Fibroblast of pulmonary artery (primary cell): ENCODE measurements at regions not wholly inside any gene's neighbourhood (a gene's known extent, or its start where the extent isn't known, plus 50 kb on each side); places are given as distances from the start of the nearest gene placed in this dataset.

ENCODE experiments used
- DNase-seq: peaks from one replicate; pipeline ENCODE4 v3.0.0-alpha.2; 2010; ENCODE audit warnings: low read depth
- H3K4me3 ChIP-seq: replicated peaks from 2 replicates; pipeline ENCODE4 v1.5.1; 2011; ENCODE audit warnings: low read depth, mild to moderate bottlenecking, control low read depth, low read length, moderate library complexity
- TF ChIP-seq, protein P1 (sequence below): IDR thresholded peaks from 2 replicates; pipeline ENCODE4 v1.5.1; 2011; ENCODE audit warnings: mild to moderate bottlenecking, control low read depth, low read length, inconsistent platforms; ENCODE audit errors: missing control alignments

DNA sequence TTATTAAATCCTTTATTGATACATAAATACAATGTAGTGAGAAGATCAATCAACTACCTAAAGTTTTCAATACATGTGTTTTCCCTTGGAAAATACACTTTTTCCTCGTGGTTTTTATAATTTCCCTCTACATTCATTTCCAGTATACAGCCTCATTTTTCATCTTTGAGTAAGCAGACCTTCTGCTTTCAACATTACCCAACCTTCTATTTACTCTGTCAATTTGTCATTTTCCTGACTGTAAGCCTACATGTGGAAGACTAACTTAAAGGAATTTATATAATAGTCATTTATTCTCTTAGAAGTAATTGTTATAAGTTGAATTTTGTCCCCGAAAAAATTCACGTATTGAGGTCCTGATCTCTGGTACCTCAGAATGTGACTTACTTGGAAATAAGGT, 594.0 kb downstream of the NUP35 start:
- TF ChIP-seq, protein P1, sequence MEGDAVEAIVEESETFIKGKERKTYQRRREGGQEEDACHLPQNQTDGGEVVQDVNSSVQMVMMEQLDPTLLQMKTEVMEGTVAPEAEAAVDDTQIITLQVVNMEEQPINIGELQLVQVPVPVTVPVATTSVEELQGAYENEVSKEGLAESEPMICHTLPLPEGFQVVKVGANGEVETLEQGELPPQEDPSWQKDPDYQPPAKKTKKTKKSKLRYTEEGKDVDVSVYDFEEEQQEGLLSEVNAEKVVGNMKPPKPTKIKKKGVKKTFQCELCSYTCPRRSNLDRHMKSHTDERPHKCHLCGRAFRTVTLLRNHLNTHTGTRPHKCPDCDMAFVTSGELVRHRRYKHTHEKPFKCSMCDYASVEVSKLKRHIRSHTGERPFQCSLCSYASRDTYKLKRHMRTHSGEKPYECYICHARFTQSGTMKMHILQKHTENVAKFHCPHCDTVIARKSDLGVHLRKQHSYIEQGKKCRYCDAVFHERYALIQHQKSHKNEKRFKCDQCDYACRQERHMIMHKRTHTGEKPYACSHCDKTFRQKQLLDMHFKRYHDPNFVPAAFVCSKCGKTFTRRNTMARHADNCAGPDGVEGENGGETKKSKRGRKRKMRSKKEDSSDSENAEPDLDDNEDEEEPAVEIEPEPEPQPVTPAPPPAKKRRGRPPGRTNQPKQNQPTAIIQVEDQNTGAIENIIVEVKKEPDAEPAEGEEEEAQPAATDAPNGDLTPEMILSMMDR = no peak
- H3K4me3 ChIP-seq = no peak overlapping the region
- DNase-seq = no peak

DNA sequence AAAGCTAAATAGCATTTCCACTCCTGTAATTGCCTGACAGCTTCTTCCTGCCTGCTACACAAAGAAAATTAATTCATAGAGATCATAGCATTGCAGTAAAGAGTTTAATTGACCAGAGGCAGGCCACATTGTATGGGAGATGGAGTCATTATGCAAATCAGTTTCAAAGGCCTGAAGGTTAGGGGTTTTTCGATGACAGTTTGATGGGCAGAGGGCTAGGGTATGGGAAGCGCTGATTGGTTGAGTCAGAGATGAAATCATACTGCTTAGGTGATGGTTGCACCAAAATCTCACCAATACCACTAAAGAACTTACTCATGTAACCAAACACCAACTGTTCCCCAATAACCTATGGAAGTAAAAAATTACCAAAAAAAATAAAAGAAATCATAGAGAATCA, 599.0 kb downstream of the NUP35 start:
- DNase-seq = no peak
- H3K4me3 ChIP-seq = no peak overlapping the region
- TF ChIP-seq, protein P1 = no peak

DNA sequence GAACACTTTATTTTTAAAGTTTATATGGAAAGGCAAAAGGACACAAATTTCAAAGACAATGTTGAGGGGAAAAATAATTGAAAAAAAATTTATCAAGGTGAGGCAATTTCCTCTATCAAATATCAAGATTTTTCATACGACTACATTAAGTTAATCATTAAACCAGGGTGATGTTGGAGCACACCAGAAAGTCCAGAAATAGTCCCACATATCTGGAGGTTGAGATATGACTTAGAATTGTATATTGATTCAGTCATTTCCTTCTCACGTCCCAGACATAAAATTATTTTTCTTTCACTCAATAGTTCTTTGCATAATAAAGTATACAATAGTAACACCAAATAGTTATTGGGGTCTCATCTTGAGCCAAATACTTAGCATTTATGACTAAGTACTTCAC, 605.1 kb downstream of the NUP35 start:
- TF ChIP-seq, protein P1 = no peak
- no peak for DNase-seq
- no peak overlapping the region for H3K4me3 ChIP-seq

DNA sequence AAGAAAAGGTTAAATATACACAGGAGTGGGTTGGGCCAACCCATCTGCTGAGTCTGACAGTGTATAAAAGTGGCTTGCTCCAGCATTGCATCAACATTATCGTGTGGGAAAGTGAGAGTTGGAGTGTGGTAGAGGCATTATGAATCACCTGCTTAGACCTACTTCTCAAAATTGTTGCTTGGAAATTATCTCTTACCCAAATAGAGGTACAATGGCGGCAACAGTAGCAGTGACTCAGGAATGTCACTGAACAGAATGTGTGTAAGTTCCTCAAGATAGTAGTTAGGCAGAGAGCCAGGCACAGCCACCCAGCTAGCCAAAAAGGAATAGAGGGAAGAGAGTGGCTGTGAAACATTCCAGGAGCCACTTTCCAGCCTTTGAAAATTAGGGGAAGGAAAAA, 616.0 kb downstream of the NUP35 start:
- DNase-seq = peak; percentile 2

DNA sequence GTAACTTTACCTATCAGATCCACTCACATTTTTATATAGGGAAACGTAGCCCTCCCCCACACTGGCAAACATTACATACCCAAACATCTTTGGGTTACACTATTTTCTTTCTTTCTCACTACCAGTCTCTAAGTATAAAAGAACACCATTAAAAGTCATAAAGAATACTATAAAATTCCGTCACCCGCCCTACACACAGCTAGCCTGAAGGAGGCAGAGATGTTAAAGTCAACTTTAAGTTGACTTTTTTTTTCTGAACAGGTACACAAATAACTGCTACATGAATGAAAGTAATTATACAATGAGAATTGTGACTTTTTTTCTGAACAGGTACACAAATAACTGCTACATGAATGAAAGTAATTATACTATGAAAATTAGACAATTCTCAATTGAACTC, 628.3 kb downstream of the NUP35 start:
- no peak for DNase-seq
- TF ChIP-seq, protein P1 = no peak
- H3K4me3 ChIP-seq = no peak overlapping the region

More for the DNA sequence above, 616.0 kb downstream of the NUP35 start:
- no peak overlapping the region for H3K4me3 ChIP-seq
- TF ChIP-seq, protein P1 = no peak

DNA sequence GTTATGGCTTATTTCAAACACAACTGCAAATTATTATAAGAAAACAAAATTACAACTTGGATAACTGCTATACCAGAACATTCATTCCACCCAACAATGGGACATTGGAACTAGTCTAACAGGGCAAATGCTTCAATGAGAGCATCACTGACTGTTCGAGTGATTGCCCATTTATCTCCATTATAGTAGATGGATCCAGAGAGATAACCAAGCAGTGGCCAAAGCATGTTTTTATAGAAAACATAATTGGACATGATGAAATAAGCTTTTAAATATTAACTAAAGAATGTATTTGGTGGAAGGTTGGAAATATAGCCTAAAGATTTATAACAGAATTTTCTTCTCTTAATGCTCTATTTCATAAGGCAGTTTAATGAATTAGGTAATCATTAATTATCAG, 634.8 kb downstream of the NUP35 start:
- DNase-seq = no peak
- no peak overlapping the region for H3K4me3 ChIP-seq
- TF ChIP-seq, protein P1 = no peak

DNA sequence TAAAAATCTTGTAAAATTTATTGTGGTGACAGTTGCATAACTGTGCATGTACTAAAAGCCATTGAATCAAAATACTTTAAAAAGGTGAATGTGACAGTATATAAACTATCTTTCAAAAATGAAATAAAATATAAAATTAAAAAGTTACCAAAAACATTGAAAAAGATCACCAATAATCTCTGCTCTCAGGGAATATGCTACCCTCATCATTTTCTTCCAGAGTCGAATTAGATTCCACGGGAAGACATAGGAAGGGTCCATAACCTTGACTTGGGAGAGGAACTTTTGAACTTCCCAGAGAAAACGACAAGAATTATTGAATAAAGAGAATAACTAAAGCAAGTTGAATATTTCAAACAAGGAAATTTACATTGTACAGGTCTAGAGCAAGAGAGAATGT, 649.5 kb downstream of the NUP35 start:
- TF ChIP-seq, protein P1 = no peak
- no peak overlapping the region for H3K4me3 ChIP-seq
- DNase-seq = no peak
